ENCODE measurements at regions not wholly inside any gene's neighbourhood (a gene's known extent, or its start where the extent isn't known, plus 50 kb on each side); places are given as distances from the start of the nearest gene placed in this dataset.

GRCh38 chr5:31104775-31105174 is 88.7 kb upstream of the CDH6 start:
- no peak for DNase-seq (ENCODE audit: low spot score)
- in situ Hi-C loops (cut with MboI; ENCODE audit: low pct_unique_long_range_greater_than_20kb, low sequenced_read_pairs, unreplicated experiment), result no loop called here
- TF ChIP-seq CTCF (IDR thresholded peaks at IDR 0.05; ENCODE audit: extremely low read depth, insufficient read depth, missing control alignments), result no peak

GRCh38 chr5:31100781-31101310 is 92.6 kb upstream of the CDH6 start:
- TF ChIP-seq CTCF (IDR thresholded peaks at IDR 0.05; ENCODE audit: extremely low read depth, insufficient read depth, missing control alignments), result no peak
- in situ Hi-C loops (cut with MboI; ENCODE audit: low pct_unique_long_range_greater_than_20kb, low sequenced_read_pairs, unreplicated experiment), result no loop called here
- no peak for DNase-seq (ENCODE audit: low spot score)

GRCh38 chr5:31100047-31100575 is 93.4 kb upstream of the CDH6 start:
- TF ChIP-seq CTCF (IDR thresholded peaks at IDR 0.05; ENCODE audit: extremely low read depth, insufficient read depth, missing control alignments), result no peak
- no peak for DNase-seq (ENCODE audit: low spot score)
- in situ Hi-C loops (cut with MboI; ENCODE audit: low pct_unique_long_range_greater_than_20kb, low sequenced_read_pairs, unreplicated experiment), result no loop called here

- DNase-seq (ENCODE audit: low spot score), result no peak
- in situ Hi-C loops (cut with MboI; ENCODE audit: low pct_unique_long_range_greater_than_20kb, low sequenced_read_pairs, unreplicated experiment), result no loop called here
- TF ChIP-seq CTCF (IDR thresholded peaks at IDR 0.05; ENCODE audit: extremely low read depth, insufficient read depth, missing control alignments), result no peak
Observed at GRCh38 chr5:31098811-31099210, 94.7 kb upstream of the CDH6 start.

- in situ Hi-C loops (cut with MboI; ENCODE audit: low pct_unique_long_range_greater_than_20kb, low sequenced_read_pairs, unreplicated experiment), result no loop called here
Observed at GRCh38 chr5:31097851-31098250, 95.6 kb upstream of the CDH6 start.

GRCh38 chr5:31096238-31096865 is 97.1 kb upstream of the CDH6 start:
- no peak for DNase-seq (ENCODE audit: low spot score)
- in situ Hi-C loops (cut with MboI; ENCODE audit: low pct_unique_long_range_greater_than_20kb, low sequenced_read_pairs, unreplicated experiment), result no loop called here
- no peak for TF ChIP-seq CTCF (IDR thresholded peaks at IDR 0.05; ENCODE audit: extremely low read depth, insufficient read depth, missing control alignments)

More at GRCh38 chr5:31097851-31098250, 95.6 kb upstream of the CDH6 start:
- DNase-seq (ENCODE audit: low spot score), result no peak
- TF ChIP-seq CTCF (IDR thresholded peaks at IDR 0.05; ENCODE audit: extremely low read depth, insufficient read depth, missing control alignments), result no peak
